CD4-positive, alpha-beta T cell treated with Interleukin-4 for 1 hour (primary cell): ENCODE measurements at regions not wholly inside any gene's neighbourhood (a gene's known extent, or its start where the extent isn't known, plus 50 kb on each side); places are given as distances from the start of the nearest gene placed in this dataset.

ENCODE experiments used
- DNase-seq, 2 donors: peaks; one replicate each; pipeline ENCODE4 v3.0.0-alpha.2; 2020 to 2022

- DNase-seq: no peak
Observed at GRCh38 chr15:46751303-46751702, 966.0 kb upstream of the SEMA6D start.

DNA sequence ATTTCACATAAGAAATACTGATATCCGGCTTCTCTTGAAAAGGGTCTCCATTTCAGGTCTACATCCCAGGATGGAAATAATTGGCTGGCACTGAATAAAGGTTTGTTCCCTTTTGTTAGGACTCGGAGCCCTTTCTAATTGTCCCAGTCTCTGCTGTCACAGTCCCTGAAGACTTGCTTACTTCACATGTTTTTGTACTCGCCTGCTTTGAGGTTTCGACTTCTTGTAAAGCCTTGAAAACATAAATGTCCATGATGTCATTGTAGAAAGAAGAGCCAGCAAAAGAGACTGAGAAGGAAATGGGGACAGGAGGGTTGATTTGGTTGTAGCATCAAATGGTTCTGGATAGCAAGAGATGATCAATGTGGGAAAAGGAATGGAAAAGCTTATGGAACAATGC lies 963.4 kb upstream of the SEMA6D start:
- DNase-seq: no peak

- no peak for DNase-seq
Observed at GRCh38 chr15:46763091-46763490, 954.2 kb upstream of the SEMA6D start.

DNA sequence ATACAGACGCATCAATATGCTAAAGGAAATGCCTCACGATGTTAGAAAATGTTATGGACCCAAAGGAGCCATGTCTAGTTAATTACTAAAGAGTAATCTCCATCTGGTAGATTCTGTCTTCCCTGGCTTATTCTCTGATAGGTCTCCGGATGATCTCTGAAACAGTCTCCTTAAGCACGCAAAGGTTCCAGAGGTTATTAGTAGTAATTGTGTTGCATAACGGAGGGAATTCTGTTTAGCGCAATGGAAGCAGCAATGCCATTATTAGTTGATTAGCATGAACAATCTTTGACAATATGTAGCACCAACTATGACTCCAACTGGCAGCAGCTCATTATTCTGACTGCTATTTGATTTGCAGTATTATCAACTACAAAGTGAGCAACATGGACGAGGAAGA lies 952.5 kb upstream of the SEMA6D start:
- no peak for DNase-seq

GRCh38 chr15:46766021-46766420 lies 951.3 kb upstream of the SEMA6D start:
- no peak for DNase-seq

DNA sequence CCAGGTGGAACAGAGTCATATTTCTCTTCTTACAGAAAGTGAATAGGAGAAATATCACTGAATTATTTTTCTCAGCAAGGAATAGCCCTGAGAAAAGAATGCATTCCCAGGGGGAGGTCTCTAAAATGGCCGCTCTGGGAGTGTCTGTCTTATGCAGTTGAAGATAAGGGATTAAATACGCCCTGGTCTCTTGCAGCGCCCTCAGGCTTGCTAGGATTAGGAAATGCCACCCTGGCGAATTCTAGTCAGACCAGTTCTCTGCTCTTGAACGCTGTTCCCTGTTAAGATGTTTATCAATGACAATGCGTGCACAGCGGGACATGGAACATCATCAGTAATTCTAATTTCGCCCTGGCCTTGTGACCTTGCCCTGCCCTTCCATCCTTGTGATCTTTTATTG lies 949.0 kb upstream of the SEMA6D start:
- DNase-seq: peak in 1 of 2 donors; percentile 2

DNA sequence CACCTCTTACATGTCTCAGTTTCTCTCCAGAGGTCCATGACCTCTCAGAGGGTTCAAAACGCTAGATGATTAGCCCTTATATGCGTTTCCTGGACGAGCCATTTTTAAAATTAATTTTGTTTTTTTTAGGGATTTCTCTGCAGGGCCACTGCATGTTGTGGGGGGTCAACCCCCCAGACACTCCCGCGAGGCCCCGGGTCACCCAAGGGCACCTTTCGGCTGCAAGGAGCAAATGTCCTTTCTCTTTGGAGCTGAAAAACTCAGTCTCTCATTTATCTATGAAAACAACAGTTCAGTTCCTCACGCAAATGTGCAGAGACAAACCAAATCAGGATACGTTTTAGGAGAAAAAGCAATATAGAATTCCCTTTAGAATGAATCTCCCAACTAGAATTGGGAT lies 944.3 kb upstream of the SEMA6D start:
- DNase-seq: no peak

DNA sequence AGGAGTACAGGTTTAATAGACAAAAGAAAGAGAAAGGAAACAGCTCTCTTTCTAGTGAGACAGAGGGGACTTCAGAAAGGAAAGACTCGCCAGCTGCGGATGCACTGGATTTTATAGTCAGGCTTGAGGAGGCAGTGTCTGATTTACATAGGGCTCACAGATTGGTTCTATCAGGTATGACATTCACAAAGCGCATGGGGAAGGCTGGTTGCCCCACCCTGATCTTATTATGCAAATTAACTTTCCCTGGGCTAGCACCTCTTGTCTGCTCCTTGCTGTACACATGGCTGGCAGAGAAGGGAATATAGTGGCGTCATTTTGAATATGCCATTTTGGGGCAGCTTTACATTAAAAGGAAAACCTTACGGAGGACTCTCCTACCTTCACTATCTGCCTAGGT lies 938.4 kb upstream of the SEMA6D start:
- no peak for DNase-seq

GRCh38 chr15:46786590-46787285 lies 930.6 kb upstream of the SEMA6D start:
- no peak for DNase-seq

GRCh38 chr15:46795685-46796084 lies 921.6 kb upstream of the SEMA6D start:
- DNase-seq: no peak

DNA sequence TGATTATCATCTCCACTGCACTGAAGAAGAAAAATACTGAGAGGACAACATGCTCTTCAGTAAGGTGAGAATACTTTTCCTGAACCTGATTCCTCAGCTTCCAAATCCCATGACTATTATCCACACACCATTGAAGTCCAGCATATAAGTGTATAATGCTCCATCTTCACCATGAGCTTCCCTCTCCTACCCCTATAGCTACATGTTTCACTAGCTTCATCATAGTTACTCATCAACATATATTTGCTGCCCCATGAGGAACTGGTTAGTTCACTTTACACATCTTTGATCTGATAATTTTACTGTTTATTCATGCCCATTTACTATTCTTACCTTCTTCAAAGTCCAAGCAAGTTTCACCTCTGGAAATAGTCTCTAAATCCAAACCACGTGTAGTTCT lies 908.5 kb upstream of the SEMA6D start:
- DNase-seq: no peak

DNA sequence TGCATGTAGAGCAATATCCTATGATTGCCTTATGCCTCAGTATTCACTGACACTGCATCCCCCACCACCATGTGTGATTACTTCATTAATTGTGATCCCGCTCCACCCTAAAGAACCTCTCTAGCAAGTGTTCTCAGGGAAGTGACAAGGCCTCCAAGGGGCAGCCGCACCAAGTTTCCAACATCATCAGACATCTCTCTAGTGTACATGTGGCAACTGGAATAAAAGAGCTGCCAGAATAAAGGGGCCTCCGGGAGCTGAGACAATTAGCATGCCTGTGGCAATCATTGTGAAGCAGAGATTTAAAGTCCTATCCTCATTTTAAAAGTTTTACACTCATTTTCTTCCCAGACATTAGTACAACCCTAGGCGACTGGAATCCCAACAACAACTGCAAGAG lies 902.1 kb upstream of the SEMA6D start:
- DNase-seq: no peak

GRCh38 chr15:46815765-46816164 lies 901.5 kb upstream of the SEMA6D start:
- no peak for DNase-seq

GRCh38 chr15:46848704-46849103 lies 868.6 kb upstream of the SEMA6D start:
- no peak for DNase-seq

DNA sequence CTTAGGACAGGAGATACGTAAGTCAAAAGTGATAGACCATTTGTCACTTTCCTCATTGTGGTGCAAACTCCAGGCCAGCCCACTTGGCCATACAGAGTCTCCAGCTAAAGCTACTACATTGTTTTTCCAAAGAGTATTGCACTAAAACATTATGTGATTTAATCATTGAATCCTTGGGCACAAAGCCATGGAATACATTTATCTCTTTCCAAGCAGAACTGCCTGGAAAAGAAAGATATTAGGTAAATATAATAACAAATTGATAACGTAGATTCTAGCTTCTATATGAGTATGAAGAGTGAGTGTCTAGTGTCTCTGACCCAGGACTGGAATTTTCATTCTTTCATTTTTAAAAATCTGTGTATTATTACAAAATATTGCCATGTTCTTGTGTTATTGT lies 863.7 kb upstream of the SEMA6D start:
- DNase-seq: no peak

GRCh38 chr15:46854564-46854963 lies 862.7 kb upstream of the SEMA6D start:
- no peak for DNase-seq

- no peak for DNase-seq
Observed at GRCh38 chr15:46855388-46855787, 861.9 kb upstream of the SEMA6D start.

DNA sequence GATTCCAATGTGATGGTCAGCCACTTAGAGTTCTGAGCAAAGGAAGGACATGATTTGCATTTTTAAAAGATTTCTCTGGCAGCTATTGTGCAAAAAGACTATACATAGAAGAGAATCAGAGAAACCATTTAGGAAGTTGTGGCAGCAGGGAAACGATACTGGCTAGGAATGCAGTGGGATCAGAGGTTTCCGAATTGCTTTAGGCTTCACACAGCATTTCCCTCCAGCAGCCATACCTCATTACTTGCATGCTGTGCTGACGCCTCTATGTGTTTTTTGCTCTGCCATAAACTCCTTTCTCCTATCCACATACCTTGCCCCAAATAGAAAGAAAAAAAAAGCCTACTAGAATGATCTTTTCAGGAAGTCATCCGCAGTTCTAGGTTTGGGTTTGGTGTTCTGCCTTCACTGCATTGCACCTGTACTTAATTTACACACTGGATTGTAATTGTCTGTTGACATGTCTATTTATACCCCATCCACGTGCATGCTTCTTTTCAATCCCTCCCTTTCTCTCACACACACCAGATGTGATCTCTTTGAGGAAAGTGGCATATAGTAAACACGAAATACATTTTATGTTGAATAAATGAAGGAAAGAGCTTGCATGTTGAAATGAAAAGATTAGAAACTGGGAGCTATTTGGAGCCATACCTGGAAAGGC lies 860.3 kb upstream of the SEMA6D start:
- no peak for DNase-seq

GRCh38 chr15:46858150-46858549 lies 859.2 kb upstream of the SEMA6D start:
- DNase-seq: no peak

GRCh38 chr15:46861796-46862195 lies 855.5 kb upstream of the SEMA6D start:
- DNase-seq: no peak

DNA sequence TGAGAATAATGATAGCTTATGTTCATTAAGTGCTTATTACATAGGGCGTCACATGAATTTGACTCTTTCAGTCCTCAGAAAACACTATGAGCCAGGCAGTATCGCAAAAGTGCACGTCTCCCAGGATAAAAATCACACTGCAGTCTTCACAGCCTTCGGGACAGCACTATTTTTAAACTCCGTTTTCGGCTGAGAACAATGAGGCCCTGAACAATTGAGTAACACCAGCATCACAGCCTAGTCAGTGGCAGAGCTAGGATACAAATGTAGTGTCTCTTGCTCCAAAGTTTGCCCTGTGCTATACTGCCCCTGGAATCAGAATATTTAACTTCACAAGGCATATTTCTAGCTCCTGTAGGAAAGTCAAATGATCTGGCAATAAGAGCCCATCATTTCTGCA lies 852.1 kb upstream of the SEMA6D start:
- DNase-seq: no peak

DNA sequence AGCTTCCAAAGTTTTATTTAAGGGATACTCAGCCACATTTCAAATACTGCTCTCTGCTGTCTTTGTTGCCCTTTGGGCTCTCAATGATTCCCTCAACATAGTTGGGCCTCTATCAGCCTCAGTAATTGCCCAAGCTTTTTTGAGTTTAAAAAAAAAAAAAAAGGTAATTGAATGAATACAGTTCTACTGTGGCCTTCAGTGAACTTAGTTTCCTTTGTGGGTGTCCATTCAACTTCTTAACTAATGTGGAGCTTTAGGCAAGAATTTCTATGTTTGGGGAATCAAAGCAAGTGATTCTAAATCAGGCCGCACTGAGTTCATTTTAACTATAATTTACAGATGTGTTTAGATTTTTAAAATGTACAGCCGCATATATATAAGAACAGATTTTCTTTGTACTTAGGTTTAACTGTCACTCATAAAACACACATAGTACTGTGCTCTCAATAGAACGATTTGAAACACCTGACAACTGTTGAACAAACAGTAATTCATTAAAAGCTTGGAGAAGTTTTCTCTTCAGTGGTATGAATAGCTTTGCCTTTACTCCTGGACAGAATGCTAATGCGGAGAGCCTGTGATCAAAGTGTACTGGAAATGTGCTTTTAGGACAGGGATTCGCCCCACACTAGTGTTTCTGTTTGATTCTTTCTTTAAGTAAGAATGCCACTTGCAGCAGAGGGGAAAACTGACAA lies 844.9 kb upstream of the SEMA6D start:
- DNase-seq: no peak

GRCh38 chr15:46872981-46873330 lies 844.3 kb upstream of the SEMA6D start:
- no peak for DNase-seq

GRCh38 chr15:46879032-46879770 lies 838.1 kb upstream of the SEMA6D start:
- no peak for DNase-seq
